Smooth muscle cell (in vitro differentiated cells): ENCODE measurements at regions not wholly inside any gene's neighbourhood (a gene's known extent, or its start where the extent isn't known, plus 50 kb on each side); places are given as distances from the start of the nearest gene placed in this dataset.
"Not testable (repeated sequence)": the region's sequence is repeated elsewhere in the genome, so short reads cannot be mapped to it uniquely, and the experiment has no call there.

ENCODE experiments used
- DNase-seq: peaks from one replicate; lab custom pipeline; 2025; ENCODE audit not compliant: unreplicated experiment; lab: John Stamatoyannopoulos, UW
- H2AFZ ChIP-seq: fragments of 200-600 bp; sonication (generic); 2 replicates; pipeline ENCODE4 v1.6.0; 2016; ENCODE audit warnings: antibody characterized with exemption, low read depth, mild to moderate bottlenecking
- H3F3A ChIP-seq: fragments of 200-600 bp; sonication (generic); 2 replicates; pipeline ENCODE4 v1.6.0; 2017; ENCODE audit warnings: antibody characterized with exemption, low read depth
- H3K27ac ChIP-seq: fragments of 200-600 bp; sonication (generic); 2 replicates; pipeline ENCODE4 v1.5.1; 2016; ENCODE audit warnings: low read depth, mild to moderate bottlenecking
- H3K27me3 ChIP-seq: fragments of 200-600 bp; sonication (generic); 2 replicates; pipeline ENCODE4 v1.6.1; 2016; ENCODE audit warnings: low read depth, mild to moderate bottlenecking
- H3K36me3 ChIP-seq: fragments of 200-600 bp; sonication (generic); 2 replicates; pipeline ENCODE4 v1.5.1; 2016; ENCODE audit warnings: low read depth
- H3K4me1 ChIP-seq: fragments of 200-600 bp; sonication (generic); 2 replicates; pipeline ENCODE4 v1.5.1; 2016; ENCODE audit warnings: low read depth
- H3K4me2 ChIP-seq: fragments of 200-600 bp; sonication (generic); 2 replicates; pipeline ENCODE4 v1.6.0; 2016; ENCODE audit warnings: mild to moderate bottlenecking
- H3K4me3 ChIP-seq: fragments of 200-600 bp; sonication (generic); 2 replicates; pipeline ENCODE4 v1.5.1; 2016; ENCODE audit warnings: mild to moderate bottlenecking
- H3K79me2 ChIP-seq: fragments of 200-600 bp; sonication (generic); 2 replicates; pipeline ENCODE4 v1.6.0; 2016; ENCODE audit warnings: low read depth, mild to moderate bottlenecking
- H3K9ac ChIP-seq: fragments of 200-600 bp; sonication (generic); 2 replicates; pipeline ENCODE4 v1.6.0; 2016; ENCODE audit warnings: low read depth
- H3K9me3 ChIP-seq: fragments of 200-600 bp; sonication (generic); replicated peaks from 2 replicates; pipeline ENCODE4 v1.5.1; 2016; ENCODE audit warnings: low read depth
- H4K20me1 ChIP-seq: fragments of 200-600 bp; sonication (generic); 2 replicates; pipeline ENCODE4 v1.6.0; 2016; ENCODE audit warnings: low read depth
- WGBS: methylation state at CpG from one replicate; pipeline ENCODE4 v1.1.7; 2016; ENCODE audit warnings: low lambda C conversion rate; 5-methylcytosine and 5-hydroxymethylcytosine counted together
- TF ChIP-seq, protein P1 (sequence below): fragments of 200-600 bp; sonication (generic); IDR thresholded peaks from 2 replicates; pipeline ENCODE4 v1.5.1; 2017; ENCODE audit warnings: borderline replicate concordance, mild to moderate bottlenecking, antibody characterized with exemption; ENCODE audit not compliant: insufficient read depth, poor library complexity, severe bottlenecking

DNA sequence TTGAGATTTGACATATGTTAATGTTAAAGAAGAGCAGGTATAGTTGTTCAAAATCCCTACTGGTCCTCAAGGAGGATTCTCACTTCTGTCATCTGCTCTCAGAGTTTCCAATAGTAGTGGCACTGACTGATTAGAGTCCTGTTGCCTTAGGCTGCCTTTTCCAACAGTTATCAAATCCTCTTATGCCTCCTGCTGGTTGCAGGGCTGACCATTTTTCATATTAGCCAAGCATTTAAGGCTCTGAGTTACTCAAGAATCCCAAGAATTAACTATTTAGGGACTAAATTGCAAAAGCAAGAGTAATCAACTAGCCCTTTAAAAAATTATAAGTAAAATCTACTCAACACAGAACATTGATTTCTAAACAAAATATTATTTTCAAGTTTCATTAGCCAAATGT lies 212.0 kb upstream of the CHORDC1 start:
- Histone ChIP-seq H3K36me3 (no peaks in the 10 kb centered on the region), H3K27me3 (no peaks in the 10 kb centered on the region), H3K79me2 (no peaks in the 10 kb centered on the region), H3F3A (no peaks in the 10 kb centered on the region), H3K27ac (no peak overlapping the region), H4K20me1 (no peaks in the 10 kb centered on the region), H3K9me3 (no peaks in the 10 kb centered on the region), H3K4me2 (no peak overlapping the region), H3K9ac (no peak overlapping the region), H3K4me3 (no peak overlapping the region), H3K4me1 (no peaks in the 10 kb centered on the region), H2AFZ (no peak overlapping the region)
- TF ChIP-seq, protein P1, sequence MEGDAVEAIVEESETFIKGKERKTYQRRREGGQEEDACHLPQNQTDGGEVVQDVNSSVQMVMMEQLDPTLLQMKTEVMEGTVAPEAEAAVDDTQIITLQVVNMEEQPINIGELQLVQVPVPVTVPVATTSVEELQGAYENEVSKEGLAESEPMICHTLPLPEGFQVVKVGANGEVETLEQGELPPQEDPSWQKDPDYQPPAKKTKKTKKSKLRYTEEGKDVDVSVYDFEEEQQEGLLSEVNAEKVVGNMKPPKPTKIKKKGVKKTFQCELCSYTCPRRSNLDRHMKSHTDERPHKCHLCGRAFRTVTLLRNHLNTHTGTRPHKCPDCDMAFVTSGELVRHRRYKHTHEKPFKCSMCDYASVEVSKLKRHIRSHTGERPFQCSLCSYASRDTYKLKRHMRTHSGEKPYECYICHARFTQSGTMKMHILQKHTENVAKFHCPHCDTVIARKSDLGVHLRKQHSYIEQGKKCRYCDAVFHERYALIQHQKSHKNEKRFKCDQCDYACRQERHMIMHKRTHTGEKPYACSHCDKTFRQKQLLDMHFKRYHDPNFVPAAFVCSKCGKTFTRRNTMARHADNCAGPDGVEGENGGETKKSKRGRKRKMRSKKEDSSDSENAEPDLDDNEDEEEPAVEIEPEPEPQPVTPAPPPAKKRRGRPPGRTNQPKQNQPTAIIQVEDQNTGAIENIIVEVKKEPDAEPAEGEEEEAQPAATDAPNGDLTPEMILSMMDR, result peak; percentile 29
- DNase-seq, result no peak

DNA sequence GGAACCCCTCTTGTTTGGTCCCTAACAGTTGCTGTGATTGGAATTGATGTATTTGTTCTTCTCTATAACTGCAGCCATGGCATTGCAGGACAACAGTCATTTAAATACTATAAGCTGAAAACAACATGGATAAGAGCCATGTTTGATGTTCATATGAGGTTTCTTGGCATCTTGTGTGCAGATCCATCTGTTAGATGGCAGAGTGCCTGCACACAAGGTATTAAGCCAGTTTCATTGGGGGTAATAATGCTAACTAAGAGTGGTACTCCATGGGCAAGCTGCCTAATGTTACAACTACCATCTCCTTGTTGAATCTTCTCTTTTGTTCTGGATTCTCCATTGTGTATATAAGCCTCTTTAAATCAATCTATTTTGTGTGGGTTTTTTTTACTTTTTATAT lies 206.0 kb upstream of the CHORDC1 start:
- H3K4me1 ChIP-seq, result no peaks in the 10 kb centered on the region
- H4K20me1 ChIP-seq, result no peaks in the 10 kb centered on the region
- no peak overlapping the region for H3K4me3 ChIP-seq
- H3K9me3 ChIP-seq, result no peaks in the 10 kb centered on the region
- no peak overlapping the region for H3K9ac ChIP-seq
- H3K4me2 ChIP-seq, result no peak overlapping the region
- no peaks in the 10 kb centered on the region for H3K79me2 ChIP-seq
- DNase-seq, result no peak
- no peaks in the 10 kb centered on the region for H3K27me3 ChIP-seq
- no peaks in the 10 kb centered on the region for H3K36me3 ChIP-seq
- TF ChIP-seq, protein P1, result no peak
- H2AFZ ChIP-seq, result no peak overlapping the region
- H3F3A ChIP-seq, result no peaks in the 10 kb centered on the region
- H3K27ac ChIP-seq, result no peak overlapping the region

DNA sequence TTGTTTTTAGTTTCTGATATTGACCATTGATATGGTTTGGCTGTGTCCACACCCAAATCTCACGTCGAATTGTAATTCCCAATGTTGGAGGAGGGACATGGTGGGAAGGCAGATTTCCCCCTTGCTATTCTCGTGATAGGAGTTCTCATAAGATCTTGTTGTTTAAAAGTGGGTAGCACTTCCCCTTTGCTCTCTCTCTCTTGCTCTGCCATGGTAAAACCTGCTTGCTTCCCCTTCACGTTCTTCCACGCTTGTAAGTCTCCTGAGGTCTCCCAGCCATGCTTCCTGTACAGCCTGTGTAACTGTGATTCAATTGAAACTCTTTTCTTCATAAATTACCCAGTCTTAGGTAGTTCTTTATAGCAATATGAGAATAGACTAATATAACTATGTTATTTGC lies 203.6 kb upstream of the CHORDC1 start:
- 91% methylated on average over 5 of the region's 5 CpGs for WGBS
- Histone ChIP-seq H3K4me1 (peaks cover 4% of the 10 kb centered on the region), H3K9me3 (no peaks in the 10 kb centered on the region), H3K4me2 (no peak overlapping the region), H3K79me2 (no peaks in the 10 kb centered on the region), H3K27ac (no peak overlapping the region), H3K9ac (no peak overlapping the region), H3K4me3 (no peak overlapping the region), H4K20me1 (no peaks in the 10 kb centered on the region), H3K36me3 (no peaks in the 10 kb centered on the region), H2AFZ (no peak overlapping the region), H3K27me3 (no peaks in the 10 kb centered on the region), H3F3A (no peaks in the 10 kb centered on the region)
- DNase-seq, result no peak
- TF ChIP-seq, protein P1, result no peak

DNA sequence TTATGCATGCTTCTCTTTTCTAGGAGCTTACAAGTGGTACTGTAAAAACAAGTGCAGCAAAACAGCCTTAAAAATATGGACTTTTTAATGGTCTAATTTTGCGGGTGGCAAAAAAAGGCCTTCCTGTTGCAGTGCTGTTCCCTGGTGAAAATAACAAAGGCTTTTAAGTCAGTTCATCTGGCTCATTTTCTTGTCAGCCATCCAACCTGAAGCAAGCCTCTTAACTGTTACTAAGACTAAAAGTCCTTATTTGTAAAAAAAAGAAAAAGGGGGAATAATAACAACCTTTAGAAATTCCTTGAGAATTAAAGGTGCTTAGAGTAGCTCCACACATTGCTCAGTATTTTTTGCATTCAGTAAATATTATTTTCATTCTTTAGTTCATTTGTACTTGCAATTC lies 200.5 kb upstream of the CHORDC1 start:
- no peaks in the 10 kb centered on the region for H3K79me2 ChIP-seq
- WGBS, result 65% methylated on average over 1 of the region's 1 CpG
- no peak overlapping the region for H3K4me2 ChIP-seq
- H3K4me1 ChIP-seq, result peaks cover 4% of the 10 kb centered on the region
- no peaks in the 10 kb centered on the region for H3K27me3 ChIP-seq
- H3K27ac ChIP-seq, result no peak overlapping the region
- H3K9me3 ChIP-seq, result no peaks in the 10 kb centered on the region
- no peak overlapping the region for H3K4me3 ChIP-seq
- DNase-seq, result no peak
- H3K36me3 ChIP-seq, result no peaks in the 10 kb centered on the region
- peak overlapping the region; percentile 41 for H2AFZ ChIP-seq
- TF ChIP-seq, protein P1, result no peak
- no peaks in the 10 kb centered on the region for H3F3A ChIP-seq
- no peak overlapping the region for H3K9ac ChIP-seq
- no peaks in the 10 kb centered on the region for H4K20me1 ChIP-seq

DNA sequence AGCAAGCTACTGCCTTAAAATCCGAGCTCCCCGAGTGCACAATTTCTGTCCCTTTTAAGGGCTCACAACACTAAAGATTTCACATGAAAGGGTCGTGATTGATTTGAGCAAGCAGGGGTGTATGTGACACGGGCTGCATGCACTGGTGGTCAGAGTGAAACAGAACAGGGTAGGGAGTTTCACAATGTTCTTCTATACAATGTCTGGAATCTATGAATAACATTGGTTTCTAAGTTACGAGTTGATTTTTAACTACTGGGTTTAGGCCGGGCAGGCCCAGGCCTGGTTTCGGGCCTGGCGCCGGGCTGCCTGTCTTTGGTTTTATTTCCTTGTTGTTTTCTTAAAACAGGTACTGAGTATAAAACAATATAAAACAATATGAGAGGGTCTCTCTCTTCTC lies 199.9 kb upstream of the CHORDC1 start:
- not testable (repeated sequence) for H3K36me3 ChIP-seq, H3K9ac ChIP-seq, H4K20me1 ChIP-seq, H3K79me2 ChIP-seq, H3K9me3 ChIP-seq, H3F3A ChIP-seq, DNase-seq, H3K27me3 ChIP-seq, H3K4me1 ChIP-seq, H3K27ac ChIP-seq, H3K4me3 ChIP-seq, H3K4me2 ChIP-seq
- 79% methylated on average over 9 of the region's 9 CpGs for whole genome bisulfite sequencing
- H2AFZ ChIP-seq, result peak overlapping the region; percentile 41
